ENCODE measurements at regions not wholly inside any gene's neighbourhood (a gene's known extent, or its start where the extent isn't known, plus 50 kb on each side); places are given as distances from the start of the nearest gene placed in this dataset.

GRCh38 chr5:84724181-84724580, 339.5 kb upstream of the EDIL3 start:
- Histone ChIP-seq H3K9ac (ENCODE audit: low read depth in 1 of 2, low read length in 2 of 2) (no peak overlapping the region), H3K27me3 (ENCODE audit: control insufficient read depth in 4 of 4, insufficient read depth in 4 of 4, low read length in 3 of 4) (no peaks in the 10 kb centered on the region), H3K36me3 (ENCODE audit: control insufficient read depth in 4 of 4, insufficient read depth in 3 of 4, low read depth in 1 of 4, low read length in 3 of 4) (no peaks in the 10 kb centered on the region), H3K4me3 (ENCODE audit: low read depth in 1 of 3, low read length in 3 of 3) (no peak overlapping the region), H3K4me1 (ENCODE audit: control insufficient read depth in 4 of 4, insufficient read depth in 4 of 4, low read length in 3 of 4) (no peaks in the 10 kb centered on the region), H3K27ac (ENCODE audit: low read depth in 1 of 2, low read length in 2 of 2) (no peak overlapping the region), H3K9me3 (ENCODE audit: control insufficient read depth in 4 of 4, low read length in 3 of 4) (peaks cover 0 to 3% (median 0%) of the 10 kb centered on the region in 4 donors)
- TF ChIP-seq CTCF (IDR thresholded peaks at IDR 0.05; ENCODE audit: low read depth, low read length, missing input control) (no peak), ATF3 (IDR thresholded peaks at IDR 0.05) (no peak), YY1 (IDR thresholded peaks at IDR 0.05) (no peak), ZBTB33 (IDR thresholded peaks at IDR 0.05) (no peak), JUND (IDR thresholded peaks at IDR 0.05) (no peak), FOXA2 (IDR thresholded peaks at IDR 0.05) (no peak), RXRA (IDR thresholded peaks at IDR 0.05) (no peak), NR2F2 (IDR thresholded peaks at IDR 0.05) (no peak), RAD21 (IDR thresholded peaks at IDR 0.05) (no peak), EGR1 (IDR thresholded peaks at IDR 0.05; ENCODE audit: low read depth in 2 of 2) (no peak)
- 79% methylated on average over 3 of the region's 3 CpGs for WGBS
- DNase-seq (ENCODE audit: low spot score) = no peak

- DNase-seq (ENCODE audit: low spot score) = no peak
- Histone ChIP-seq H3K9me3 (ENCODE audit: control insufficient read depth in 4 of 4, low read length in 3 of 4) (peaks cover 0 to 6% (median 0%) of the 10 kb centered on the region in 4 donors), H3K9ac (ENCODE audit: low read depth in 1 of 2, low read length in 2 of 2) (no peak overlapping the region), H3K4me1 (ENCODE audit: control insufficient read depth in 4 of 4, insufficient read depth in 4 of 4, low read length in 3 of 4) (no peaks in the 10 kb centered on the region), H3K27ac (ENCODE audit: low read depth in 1 of 2, low read length in 2 of 2) (no peak overlapping the region), H3K27me3 (ENCODE audit: control insufficient read depth in 4 of 4, insufficient read depth in 4 of 4, low read length in 3 of 4) (no peaks in the 10 kb centered on the region), H3K36me3 (ENCODE audit: control insufficient read depth in 4 of 4, insufficient read depth in 3 of 4, low read depth in 1 of 4, low read length in 3 of 4) (no peaks in the 10 kb centered on the region), H3K4me3 (ENCODE audit: low read depth in 1 of 3, low read length in 3 of 3) (no peak overlapping the region)
- 66% methylated on average over 3 of the region's 3 CpGs for WGBS
- TF ChIP-seq FOXA2 (IDR thresholded peaks at IDR 0.05) = no peak
- no peak for TF ChIP-seq TAF1 (conservative IDR thresholded peaks at IDR 0.05)
- TF ChIP-seq REST (IDR thresholded peaks at IDR 0.05) = no peak
- no peak for TF ChIP-seq EGR1 (IDR thresholded peaks at IDR 0.05; ENCODE audit: low read depth in 2 of 2)
- TF ChIP-seq GABPA (IDR thresholded peaks at IDR 0.05 in 1 of 2, conservative IDR thresholded peaks at IDR 0.05 in 1 of 2) = no peak
- no peak for TF ChIP-seq RAD21 (IDR thresholded peaks at IDR 0.05)
- TF ChIP-seq FOXA1 (IDR thresholded peaks at IDR 0.05) = no peak
- TF ChIP-seq HNF4G (IDR thresholded peaks at IDR 0.05) = no peak
- no peak for TF ChIP-seq MAX (IDR thresholded peaks at IDR 0.05)
- TF ChIP-seq ATF3 (IDR thresholded peaks at IDR 0.05) = no peak
- no peak for TF ChIP-seq CTCF (IDR thresholded peaks at IDR 0.05; ENCODE audit: low read depth, low read length, missing input control)
- no peak for TF ChIP-seq RXRA (IDR thresholded peaks at IDR 0.05)
- TF ChIP-seq ZBTB33 (IDR thresholded peaks at IDR 0.05) = no peak
- TF ChIP-seq HNF4A (conservative IDR thresholded peaks at IDR 0.05) = no peak
- TF ChIP-seq NR2F2 (IDR thresholded peaks at IDR 0.05) = no peak
Measured at GRCh38 chr5:84718377-84718776, 333.7 kb upstream of the EDIL3 start.

Data from liver (tissue), 8 donors.